NCI-H128 (cell line): ENCODE measurements at regions not wholly inside any gene's neighbourhood (a gene's known extent, or its start where the extent isn't known, plus 50 kb on each side); places are given as distances from the start of the nearest gene placed in this dataset.

Experiments
- DNase-seq: peaks from one replicate; lab custom pipeline; 2025; ENCODE audit not compliant: unreplicated experiment; lab: John Stamatoyannopoulos, UW

DNA sequence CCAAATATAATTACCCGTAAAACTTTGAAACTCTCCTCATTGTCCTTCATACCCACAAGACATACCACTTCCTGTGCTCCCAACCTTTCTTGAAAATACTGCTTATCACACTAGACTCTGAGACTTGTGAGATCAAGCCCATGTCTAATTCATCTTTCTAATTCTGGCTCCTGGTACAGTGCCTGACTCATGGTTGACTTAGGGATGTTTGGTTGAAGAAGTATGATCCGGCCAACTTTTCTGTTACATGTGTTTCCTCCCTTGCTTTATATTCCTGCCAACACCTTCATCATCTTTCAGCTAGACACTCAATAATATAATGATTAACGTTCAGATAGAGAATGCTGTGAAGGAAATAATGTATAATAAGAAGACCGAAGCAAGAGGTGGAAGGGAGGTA, 58.2 kb downstream of the MEX3B start:
- DNase-seq: no peak

DNA sequence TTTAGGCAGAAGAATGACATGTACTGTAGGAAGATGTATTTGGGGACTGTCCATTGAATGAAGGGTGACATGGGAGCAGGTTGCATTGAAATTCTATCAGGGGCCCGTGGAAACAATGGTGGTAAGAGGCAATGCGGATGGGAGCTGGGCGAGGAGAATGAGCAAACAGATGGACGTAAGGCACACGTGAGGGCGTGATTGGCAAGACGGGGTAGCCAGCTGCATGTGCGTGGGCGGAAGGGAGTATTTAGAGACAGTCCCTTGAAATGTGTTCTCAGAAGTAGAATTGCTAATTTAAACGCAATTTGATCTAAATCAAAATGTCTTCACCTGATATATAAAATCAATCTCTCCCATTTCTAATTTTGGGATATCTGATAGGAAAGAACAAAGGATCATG, 62.3 kb downstream of the MEX3B start:
- no peak for DNase-seq

DNA sequence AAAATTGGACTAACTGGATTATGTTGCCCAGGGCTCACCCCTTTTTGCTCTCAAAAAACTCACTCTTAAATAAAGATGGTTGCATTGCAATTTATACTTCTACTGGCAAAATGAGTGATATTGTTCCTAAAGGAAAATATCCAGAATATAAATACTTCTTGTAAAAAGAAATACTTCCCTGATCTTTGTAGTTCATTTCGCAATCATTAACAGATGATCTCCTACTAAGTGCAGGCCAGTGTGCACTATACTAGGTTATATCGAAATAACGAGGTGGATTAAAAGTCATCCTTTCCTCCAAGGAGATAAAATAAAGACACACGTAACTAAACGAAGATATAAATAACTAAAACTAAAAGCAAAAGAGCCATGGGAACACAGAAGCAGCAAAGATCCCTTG, 63.0 kb downstream of the MEX3B start:
- no peak for DNase-seq

GRCh38 chr15:81981908-81982307, 63.9 kb downstream of the MEX3B start:
- DNase-seq: no peak

DNA sequence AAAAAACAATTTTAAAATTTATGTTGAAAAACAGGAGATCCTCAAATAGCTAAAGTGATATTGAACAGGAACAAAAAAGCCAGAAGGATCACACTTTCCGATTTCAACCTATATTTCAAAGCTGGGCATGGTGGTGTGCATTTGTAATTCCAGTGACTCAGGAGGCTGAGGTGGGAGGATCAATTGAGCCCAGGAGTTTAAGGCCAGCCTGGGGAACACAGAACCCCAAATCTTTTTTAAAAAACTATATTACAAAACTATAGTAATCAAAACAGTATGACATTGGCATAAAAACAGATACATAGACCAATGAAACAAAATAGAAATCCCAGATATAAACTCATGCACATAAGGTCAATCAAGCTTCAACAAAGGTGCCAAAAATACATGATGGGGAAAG, 68.4 kb downstream of the MEX3B start:
- no peak for DNase-seq

GRCh38 chr15:81968691-81969090, 77.1 kb downstream of the MEX3B start:
- DNase-seq: no peak

DNA sequence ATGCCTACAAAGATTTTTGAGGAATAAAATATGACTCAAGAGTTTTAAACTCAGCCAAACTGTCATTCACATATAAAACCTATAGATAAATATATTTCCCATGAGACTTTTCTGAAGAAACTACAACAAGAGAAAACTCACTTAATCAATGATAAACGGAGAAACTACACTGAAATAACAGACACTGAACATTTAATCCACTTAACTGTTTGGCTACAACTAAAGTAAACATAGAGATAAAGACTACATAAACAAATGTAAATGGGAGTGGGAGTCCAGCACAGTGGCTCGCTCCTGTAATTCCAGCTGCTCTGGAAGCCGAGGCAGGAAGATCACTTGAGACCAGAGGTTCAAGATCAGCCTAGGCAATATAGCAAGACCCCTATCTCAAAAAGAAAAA, 79.2 kb downstream of the MEX3B start:
- DNase-seq: no peak

DNA sequence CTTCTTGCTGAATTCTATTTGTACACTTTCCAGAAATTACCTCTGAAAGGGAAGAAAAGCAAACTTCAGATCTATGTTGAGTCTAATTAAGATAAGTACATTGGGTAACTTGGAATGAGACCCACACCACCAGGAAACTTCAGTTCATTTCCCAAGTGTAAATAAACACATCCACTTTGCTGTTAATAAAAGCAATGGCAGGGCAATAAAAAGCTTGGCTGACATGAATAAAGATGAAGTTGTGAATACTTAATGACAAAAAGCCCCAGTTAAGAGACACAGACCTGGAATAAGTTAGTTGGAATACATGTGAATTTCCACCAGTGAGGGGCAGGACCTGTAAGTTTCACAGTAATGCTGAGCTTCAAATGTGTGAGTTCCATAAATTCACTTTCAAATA, 83.3 kb downstream of the MEX3B start:
- DNase-seq: no peak

- DNase-seq: no peak
Measured at GRCh38 chr15:81959196-81959595, 86.6 kb downstream of the MEX3B start.

GRCh38 chr15:81957698-81958097, 88.1 kb downstream of the MEX3B start:
- DNase-seq: no peak

DNA sequence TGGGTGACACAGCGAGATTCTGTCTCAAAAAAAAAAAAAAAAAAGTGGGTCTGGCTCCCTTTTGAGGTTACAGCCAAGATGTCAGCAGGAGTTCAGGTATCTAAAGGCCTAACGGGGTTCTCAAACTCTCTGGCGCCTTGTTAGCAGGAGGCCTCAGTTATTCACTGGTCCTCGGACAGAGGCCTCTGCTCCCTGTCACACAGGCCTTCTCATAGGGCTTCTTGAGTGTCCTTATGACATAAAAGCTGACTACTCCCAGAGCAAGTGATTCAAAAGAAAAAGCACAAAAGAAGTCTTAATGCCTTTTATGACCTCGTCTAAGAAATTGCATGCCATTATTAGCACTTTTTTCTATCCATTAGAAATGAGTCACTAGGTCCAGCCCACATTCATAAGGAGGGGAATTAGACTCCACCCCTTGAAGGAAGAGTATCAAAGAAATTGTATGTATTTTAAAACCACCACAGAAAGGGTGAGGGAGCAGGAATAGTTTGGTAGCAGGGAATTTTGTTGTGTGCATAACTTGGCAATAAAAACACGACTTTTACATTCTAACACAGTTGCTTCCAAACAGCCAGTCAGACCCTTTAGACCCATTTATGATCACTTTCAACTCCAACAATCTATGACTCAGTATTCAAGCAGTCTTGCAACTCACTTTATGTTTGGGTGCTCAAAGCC, 90.3 kb downstream of the MEX3B start:
- no peak for DNase-seq

DNA sequence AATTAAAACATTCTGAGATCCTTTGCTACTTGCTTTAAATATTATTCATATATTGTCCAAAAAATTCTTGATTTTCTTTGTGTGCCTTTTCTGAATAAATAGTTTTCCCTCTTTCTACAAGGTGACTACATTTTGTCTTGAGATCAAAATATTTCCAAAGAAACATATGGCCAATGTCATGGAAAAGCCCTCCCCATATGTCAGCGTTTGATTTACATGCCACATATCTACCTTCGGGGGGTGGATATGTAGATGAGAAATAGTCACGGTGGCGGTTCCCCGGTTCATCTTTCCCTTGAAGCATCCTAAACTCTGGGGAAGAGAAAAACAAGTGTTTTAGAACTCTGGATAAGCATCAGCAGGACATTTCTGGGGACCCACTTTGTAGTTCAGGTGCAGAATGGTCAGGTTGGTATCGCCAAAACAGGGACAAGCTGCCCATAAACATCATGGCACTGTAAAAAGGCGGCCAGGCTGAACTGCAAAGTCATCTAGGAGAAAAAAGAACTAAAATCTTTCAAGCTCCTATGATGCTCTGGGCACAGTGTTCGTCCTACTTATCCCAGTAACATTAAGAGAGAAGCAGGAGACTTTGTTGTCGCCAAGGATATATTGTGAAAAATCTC, 91.5 kb downstream of the MEX3B start:
- DNase-seq: no peak

GRCh38 chr15:81950841-81951414, 94.9 kb downstream of the MEX3B start:
- no peak for DNase-seq

DNA sequence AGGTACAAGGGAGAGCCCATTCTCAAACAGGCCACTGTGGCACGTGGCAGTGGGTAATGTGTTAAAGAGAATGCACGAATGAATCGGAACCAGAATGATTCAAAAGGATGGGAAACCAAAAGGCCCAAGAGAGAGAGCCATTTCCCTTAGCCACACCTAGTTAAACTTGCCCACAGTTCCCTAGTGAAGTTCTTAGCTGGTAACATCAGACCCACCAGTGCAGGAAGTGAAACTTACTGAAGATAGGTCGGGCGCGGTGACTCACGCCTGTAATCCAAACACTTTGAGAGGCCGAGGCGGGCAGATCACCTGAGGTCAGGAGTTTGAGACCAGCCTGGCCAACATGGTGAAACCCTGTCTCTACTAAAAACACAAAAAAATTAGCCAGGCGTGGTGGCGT, 97.1 kb downstream of the MEX3B start:
- no peak for DNase-seq

GRCh38 chr15:81948222-81948621, 97.6 kb downstream of the MEX3B start:
- DNase-seq: no peak

GRCh38 chr15:81947548-81947947, 98.3 kb downstream of the MEX3B start:
- no peak for DNase-seq

- no peak for DNase-seq
Measured at GRCh38 chr15:81945014-81945615, 100.7 kb downstream of the MEX3B start.

- no peak for DNase-seq
Measured at GRCh38 chr15:81942655-81943195, 103.1 kb downstream of the MEX3B start.

DNA sequence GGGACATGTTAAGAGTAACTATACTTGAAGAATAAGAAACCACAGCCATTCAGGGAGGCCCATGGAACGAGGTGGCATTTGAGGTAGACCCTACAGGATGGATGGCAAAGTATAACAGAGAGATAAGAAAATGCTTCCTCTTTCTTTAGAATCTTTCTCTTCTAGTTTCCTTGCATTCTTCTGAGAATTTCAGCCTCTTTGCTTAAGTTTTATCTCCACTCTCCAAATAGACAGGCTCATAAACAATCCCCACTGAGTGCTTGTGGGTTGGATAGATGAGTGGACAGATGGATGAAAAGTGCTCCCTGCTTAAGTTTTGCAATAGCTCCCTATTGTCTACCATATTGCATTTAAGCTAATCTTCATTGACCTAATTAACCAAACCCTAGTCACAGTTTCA, 103.7 kb downstream of the MEX3B start:
- no peak for DNase-seq

DNA sequence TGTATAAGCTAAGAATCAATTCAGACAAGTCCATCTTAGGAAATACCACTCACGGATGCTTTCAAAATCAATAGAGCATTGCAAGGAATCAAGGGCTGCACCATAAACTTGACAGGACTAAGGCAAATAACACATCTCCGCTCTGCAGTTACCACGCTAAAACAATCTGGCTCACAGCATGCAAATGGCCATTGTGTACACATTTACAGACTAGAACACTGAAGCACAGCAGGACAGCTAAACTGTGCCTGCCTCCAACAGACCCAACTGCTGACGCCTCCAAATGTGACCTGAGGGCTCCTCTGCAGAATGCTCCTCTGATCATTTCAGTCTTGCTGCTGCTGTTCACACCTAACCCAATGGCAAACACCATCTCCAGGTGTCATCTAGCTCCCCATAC, 104.3 kb downstream of the MEX3B start:
- peak; percentile 9 for DNase-seq

- DNase-seq: no peak
Measured at GRCh38 chr15:81940467-81941451, 105.1 kb downstream of the MEX3B start.
